OCI-LY7 (cell line): ENCODE measurements at regions not wholly inside any gene's neighbourhood (a gene's known extent, or its start where the extent isn't known, plus 50 kb on each side); places are given as distances from the start of the nearest gene placed in this dataset.

Experiments used
- CTCF ChIP-seq: fragments of 200-600 bp; sonication (generic); conservative IDR thresholded peaks from 2 replicates; pipeline ENCODE4 v1.5.1; 2014; ENCODE audit warnings: mild to moderate bottlenecking, antibody characterized with exemption, low read length, moderate library complexity, mixed read lengths
- EZH2phosphoT487 ChIP-seq: fragments of 200-600 bp; sonication (generic); IDR thresholded peaks from 2 replicates; pipeline ENCODE4 v1.6.1; 2018; ENCODE audit warnings: low read depth, borderline replicate concordance, mild to moderate bottlenecking, mixed run types, antibody characterized with exemption, low read length, moderate library complexity, mixed read lengths

- TF ChIP-seq CTCF (no peak), EZH2phosphoT487 (no peak)
Measured at GRCh38 chr9:27683181-27683580, 109.9 kb upstream of the C9orf72 start.
